ENCODE measurements at regions not wholly inside any gene's neighbourhood (a gene's known extent, or its start where the extent isn't known, plus 50 kb on each side); places are given as distances from the start of the nearest gene placed in this dataset.
A peak's percentile ranks its signal among the peaks of the same experiment; 100 is the strongest.
"Not testable (repeated sequence)": the region's sequence is repeated elsewhere in the genome, so short reads cannot be mapped to it uniquely, and the experiment has no call there.

- CTCF ChIA-PET, H3K27me3 Mint-ChIP-seq, H3K4me3 Mint-ChIP-seq: not testable (repeated sequence)
These were observed 215.4 kb downstream of the NNT start for GRCh38 chr5:43818394-43818793.

GRCh38 chr5:43815497-43815896 lies 212.5 kb downstream of the NNT start:
- Mint-ChIP-seq H3K36me3 (ENCODE audit: low read depth) (no peaks in the 10 kb centered on the region), H3K4me3 (no peak overlapping the region), H3K27me3 (no peaks in the 10 kb centered on the region), H3K27ac (no peak overlapping the region), H3K9me3 (peaks cover 18% of the 10 kb centered on the region), H3K4me1 (no peaks in the 10 kb centered on the region)
- ChIA-PET POLR2A (interaction anchor here (0.6 kb wide), 1 partner anchor 70 kb away, joined by 3 read pairs; no protein-coding TSS in a partner anchor), CTCF (no interaction called here)
- no peak for DNase-seq

More at GRCh38 chr5:43818394-43818793, 215.4 kb downstream of the NNT start:
- H3K9me3 Mint-ChIP-seq, result peaks cover 10% of the 10 kb centered on the region
- H3K36me3 Mint-ChIP-seq (ENCODE audit: low read depth); DNase-seq; H3K27ac Mint-ChIP-seq; POLR2A ChIA-PET; H3K4me1 Mint-ChIP-seq: not testable (repeated sequence)

- Mint-ChIP-seq H3K27ac (no peak overlapping the region), H3K27me3 (no peaks in the 10 kb centered on the region), H3K4me3 (no peak overlapping the region), H3K9me3 (peaks cover 3% of the 10 kb centered on the region), H3K36me3 (ENCODE audit: low read depth) (no peaks in the 10 kb centered on the region), H3K4me1 (no peaks in the 10 kb centered on the region)
- POLR2A ChIA-PET, result no interaction called here
- CTCF ChIA-PET, result no interaction called here
- DNase-seq, result no peak
These were observed 201.7 kb downstream of the NNT start for GRCh38 chr5:43804723-43805122.

- POLR2A ChIA-PET, result no interaction called here
- H3K4me1 Mint-ChIP-seq, result no peaks in the 10 kb centered on the region
These were observed 201.1 kb downstream of the NNT start for GRCh38 chr5:43804041-43804440.

GRCh38 chr5:43802651-43803050 lies 199.7 kb downstream of the NNT start:
- H3K4me3 Mint-ChIP-seq, result no peak overlapping the region
- POLR2A ChIA-PET, result no interaction called here
- CTCF ChIA-PET, result no interaction called here
- H3K27me3 Mint-ChIP-seq, result no peaks in the 10 kb centered on the region
- peaks cover under 1% of the 10 kb centered on the region for H3K9me3 Mint-ChIP-seq
- H3K36me3 Mint-ChIP-seq (ENCODE audit: low read depth), result no peaks in the 10 kb centered on the region
- no peaks in the 10 kb centered on the region for H3K4me1 Mint-ChIP-seq
- H3K27ac Mint-ChIP-seq, result no peak overlapping the region
- DNase-seq, result no peak

More at GRCh38 chr5:43804041-43804440, 201.1 kb downstream of the NNT start:
- peaks cover 3% of the 10 kb centered on the region for H3K9me3 Mint-ChIP-seq
- CTCF ChIA-PET, result no interaction called here
- no peak for DNase-seq
- no peak overlapping the region for H3K4me3 Mint-ChIP-seq
- no peaks in the 10 kb centered on the region for H3K27me3 Mint-ChIP-seq
- no peak overlapping the region for H3K27ac Mint-ChIP-seq
- H3K36me3 Mint-ChIP-seq (ENCODE audit: low read depth), result no peaks in the 10 kb centered on the region

GRCh38 chr5:43802119-43802518 lies 199.1 kb downstream of the NNT start:
- Mint-ChIP-seq H3K36me3 (ENCODE audit: low read depth) (no peaks in the 10 kb centered on the region), H3K4me1 (no peaks in the 10 kb centered on the region), H3K27me3 (no peaks in the 10 kb centered on the region), H3K4me3 (no peak overlapping the region), H3K9me3 (no peaks in the 10 kb centered on the region), H3K27ac (no peak overlapping the region)
- CTCF ChIA-PET, result no interaction called here
- POLR2A ChIA-PET, result no interaction called here
- DNase-seq, result no peak

GRCh38 chr5:43798740-43799139 lies 195.8 kb downstream of the NNT start:
- Mint-ChIP-seq H3K9me3 (peaks cover 2% of the 10 kb centered on the region), H3K27ac (no peak overlapping the region), H3K36me3 (ENCODE audit: low read depth) (no peaks in the 10 kb centered on the region), H3K4me1 (no peaks in the 10 kb centered on the region), H3K4me3 (no peak overlapping the region), H3K27me3 (no peaks in the 10 kb centered on the region)
- POLR2A ChIA-PET, result no interaction called here
- DNase-seq, result no peak
- CTCF ChIA-PET, result no interaction called here

GRCh38 chr5:43791880-43792279 lies 188.9 kb downstream of the NNT start:
- POLR2A ChIA-PET; H3K27me3 Mint-ChIP-seq; H3K9me3 Mint-ChIP-seq; H3K27ac Mint-ChIP-seq; DNase-seq; H3K4me1 Mint-ChIP-seq; CTCF ChIA-PET; H3K36me3 Mint-ChIP-seq (ENCODE audit: low read depth); H3K4me3 Mint-ChIP-seq: not testable (repeated sequence)

- no peaks in the 10 kb centered on the region for H3K27me3 Mint-ChIP-seq
- no peak overlapping the region for H3K4me3 Mint-ChIP-seq
- no peaks in the 10 kb centered on the region for H3K36me3 Mint-ChIP-seq (ENCODE audit: low read depth)
- no peak for DNase-seq
- POLR2A ChIA-PET, result no interaction called here
- peaks cover 6% of the 10 kb centered on the region for H3K9me3 Mint-ChIP-seq
- no peak overlapping the region for H3K27ac Mint-ChIP-seq
- CTCF ChIA-PET, result no interaction called here
- no peaks in the 10 kb centered on the region for H3K4me1 Mint-ChIP-seq
These were observed 182.2 kb downstream of the NNT start for GRCh38 chr5:43785198-43785597.

GRCh38 chr5:43780586-43780985 lies 177.6 kb downstream of the NNT start:
- H3K36me3 Mint-ChIP-seq (ENCODE audit: low read depth), result no peaks in the 10 kb centered on the region
- POLR2A ChIA-PET, result no interaction called here
- DNase-seq, result no peak
- no peaks in the 10 kb centered on the region for H3K9me3 Mint-ChIP-seq
- H3K4me1 Mint-ChIP-seq, result no peaks in the 10 kb centered on the region
- H3K27me3 Mint-ChIP-seq, result peaks cover 5% of the 10 kb centered on the region
- no peak overlapping the region for H3K27ac Mint-ChIP-seq
- CTCF ChIA-PET, result no interaction called here
- H3K4me3 Mint-ChIP-seq, result no peak overlapping the region

GRCh38 chr5:43774881-43775399 lies 172.0 kb downstream of the NNT start:
- POLR2A ChIA-PET, result no interaction called here
- no peak for DNase-seq
- CTCF ChIA-PET, result no interaction called here
- Mint-ChIP-seq H3K36me3 (ENCODE audit: low read depth) (no peaks in the 10 kb centered on the region), H3K9me3 (no peaks in the 10 kb centered on the region), H3K4me1 (peaks cover 9% of the 10 kb centered on the region), H3K27ac (no peak overlapping the region), H3K27me3 (peaks cover 5% of the 10 kb centered on the region), H3K4me3 (no peak overlapping the region)

- ChIA-PET POLR2A (no interaction called here), CTCF (interaction anchor here (0.8 kb wide), 1 partner anchor 10 kb away, joined by 3 read pairs; no protein-coding TSS in a partner anchor)
- peaks cover 9% of the 10 kb centered on the region for H3K4me1 Mint-ChIP-seq
- no peaks in the 10 kb centered on the region for H3K9me3 Mint-ChIP-seq
- peaks cover 5% of the 10 kb centered on the region for H3K27me3 Mint-ChIP-seq
- H3K36me3 Mint-ChIP-seq (ENCODE audit: low read depth), result no peaks in the 10 kb centered on the region
- DNase-seq, result no peak
- H3K27ac Mint-ChIP-seq, result no peak overlapping the region
- no peak overlapping the region for H3K4me3 Mint-ChIP-seq
These were observed 170.5 kb downstream of the NNT start for GRCh38 chr5:43773478-43773844.

GRCh38 chr5:43772764-43773477 lies 169.9 kb downstream of the NNT start:
- Mint-ChIP-seq H3K27ac (peak overlapping the region; percentile 67), H3K4me1 (peaks cover 9% of the 10 kb centered on the region), H3K9me3 (no peaks in the 10 kb centered on the region), H3K27me3 (no peaks in the 10 kb centered on the region), H3K36me3 (ENCODE audit: low read depth) (no peaks in the 10 kb centered on the region), H3K4me3 (no peak overlapping the region)
- CTCF ChIA-PET, result interaction anchor here (0.8 kb wide), 1 partner anchor 10 kb away, joined by 3 read pairs; no protein-coding TSS in a partner anchor
- no peak for DNase-seq
- POLR2A ChIA-PET, result no interaction called here

GRCh38 chr5:43772458-43772763 lies 169.4 kb downstream of the NNT start:
- DNase-seq, result no peak
- POLR2A ChIA-PET, result no interaction called here
- Mint-ChIP-seq H3K36me3 (ENCODE audit: low read depth) (no peaks in the 10 kb centered on the region), H3K4me3 (no peak overlapping the region), H3K9me3 (no peaks in the 10 kb centered on the region), H3K4me1 (peaks cover 9% of the 10 kb centered on the region), H3K27ac (peak overlapping the region; percentile 67), H3K27me3 (no peaks in the 10 kb centered on the region)
- CTCF ChIA-PET, result no interaction called here

All from activated CD4-positive, alpha-beta T cell treated with anti-CD3 and anti-CD28 coated beads, Interleukin-2, amount 10 ng/mL, durations not matched to agents 7 days and 5 days (primary cell).